ENCODE measurements at regions not wholly inside any gene's neighbourhood (a gene's known extent, or its start where the extent isn't known, plus 50 kb on each side); places are given as distances from the start of the nearest gene placed in this dataset.
"Not testable (repeated sequence)": the region's sequence is repeated elsewhere in the genome, so short reads cannot be mapped to it uniquely, and the experiment has no call there.

DNA sequence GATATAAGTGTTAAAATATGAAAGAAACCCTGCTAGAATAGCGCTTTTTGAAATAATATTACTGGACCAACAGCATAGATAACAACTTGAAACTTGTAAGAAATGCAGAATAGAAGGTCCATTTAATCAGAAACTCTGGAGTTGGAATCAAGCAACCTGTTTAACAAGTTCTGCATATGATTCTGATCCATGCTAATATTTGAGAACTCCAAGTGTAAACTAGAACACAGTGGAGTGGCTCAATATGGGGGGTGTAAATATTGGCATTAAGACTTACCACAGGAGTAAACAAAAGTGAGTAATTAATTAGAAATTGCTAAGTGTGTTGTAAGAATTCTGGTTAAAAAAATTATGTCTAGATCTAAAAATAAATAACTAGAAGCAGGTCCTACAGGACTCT, 151.2 kb downstream of the SLITRK1 start:
- no peak for DNase-seq (ENCODE audit: low read depth, low spot score)

DNA sequence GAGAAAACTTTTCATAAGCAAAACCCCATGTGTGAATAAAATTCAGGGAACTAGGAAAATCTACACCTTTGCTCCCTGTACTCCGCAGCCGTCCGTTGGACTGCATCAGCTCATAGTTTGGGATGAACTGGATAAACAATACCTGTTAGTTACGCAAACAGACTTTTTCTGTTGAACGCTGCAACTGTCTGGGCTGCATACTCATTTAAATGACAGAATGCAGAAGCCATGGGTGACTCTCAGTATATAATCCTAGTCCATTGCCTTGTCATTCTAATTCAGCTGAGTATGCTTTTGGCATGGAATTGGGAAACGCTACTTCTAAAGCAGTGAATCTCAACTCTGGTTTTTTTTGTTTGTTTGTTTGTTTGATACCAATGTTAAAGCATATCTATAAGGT, 151.6 kb downstream of the SLITRK1 start:
- no peak for DNase-seq (ENCODE audit: low read depth, low spot score)

DNA sequence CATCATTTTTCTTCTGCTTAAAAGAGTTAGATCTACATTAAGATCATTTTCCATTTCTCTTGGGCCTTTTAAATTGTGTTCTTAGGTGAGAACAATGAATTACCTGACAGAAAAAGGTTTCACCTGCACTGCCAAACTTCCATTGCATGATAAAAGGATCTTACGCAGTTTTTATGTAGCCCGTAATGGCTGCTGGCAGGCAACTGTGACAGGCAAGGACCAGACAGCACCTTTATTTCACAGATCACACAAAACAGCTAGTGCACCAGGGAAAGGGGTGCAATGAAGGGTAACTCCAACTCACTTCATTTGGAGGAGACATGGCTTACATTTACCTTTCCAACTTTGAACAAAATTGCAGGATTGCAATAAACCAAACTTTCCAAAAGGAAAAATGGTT, 159.8 kb downstream of the SLITRK1 start:
- no peak for DNase-seq (ENCODE audit: low read depth, low spot score)

DNA sequence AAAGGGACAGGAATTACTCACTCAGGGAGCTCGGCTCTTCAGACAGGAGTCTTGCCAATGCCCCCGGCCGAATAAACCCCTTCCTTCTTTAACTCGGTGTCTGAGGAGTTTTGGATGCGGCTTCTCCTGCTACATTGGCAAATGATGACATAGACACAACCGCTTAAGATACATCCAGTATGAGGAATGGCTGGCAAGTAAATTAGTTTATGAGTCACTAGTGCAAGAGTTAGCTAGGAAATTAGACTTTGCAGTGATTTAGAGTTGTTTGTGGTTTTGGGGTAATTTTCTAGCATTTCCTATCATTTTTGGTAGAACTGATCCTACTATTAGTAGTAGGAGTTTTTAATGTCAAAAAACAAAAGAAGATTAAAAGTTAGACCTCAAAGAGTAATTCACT, 166.2 kb downstream of the SLITRK1 start:
- no peak for DNase-seq (ENCODE audit: low read depth, low spot score)

DNA sequence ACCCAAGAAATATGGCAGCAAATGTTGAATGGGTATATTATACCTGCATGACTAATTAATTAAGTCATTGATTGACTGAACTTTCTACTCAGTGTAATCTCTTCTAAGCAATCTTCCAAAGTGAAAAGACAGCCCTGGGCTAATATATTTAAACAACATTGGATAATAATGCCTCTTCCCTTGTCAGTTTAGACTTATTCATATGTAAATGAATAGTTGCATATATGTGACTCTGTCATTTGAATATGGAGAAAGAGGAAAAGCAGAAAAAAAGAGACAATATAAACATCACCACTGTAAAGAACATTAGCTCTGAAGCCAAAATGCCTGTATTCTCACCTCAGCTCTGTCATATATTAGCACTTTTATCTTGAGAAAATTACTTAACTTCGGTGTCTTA, 168.0 kb downstream of the SLITRK1 start:
- no peak for DNase-seq (ENCODE audit: low read depth, low spot score)

DNA sequence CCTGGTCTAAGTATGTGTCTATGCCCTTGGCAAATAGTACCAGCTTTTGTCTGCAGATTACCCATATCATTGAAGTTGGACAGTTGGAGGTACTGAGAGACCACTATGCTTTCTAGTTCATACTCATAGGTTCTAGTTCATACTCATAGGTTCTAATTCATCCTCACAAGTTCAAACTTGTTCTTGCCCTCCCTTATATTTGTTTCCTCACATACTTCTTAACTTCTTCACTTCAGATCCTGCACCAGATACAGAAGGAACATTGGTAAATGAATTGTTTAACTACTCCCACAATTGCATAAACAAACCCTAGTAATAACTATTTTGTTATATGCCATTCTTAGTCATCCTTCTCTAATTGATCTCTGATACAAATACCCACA, 172.2 kb downstream of the SLITRK1 start:
- DNase-seq (ENCODE audit: low read depth, low spot score), result no peak

DNA sequence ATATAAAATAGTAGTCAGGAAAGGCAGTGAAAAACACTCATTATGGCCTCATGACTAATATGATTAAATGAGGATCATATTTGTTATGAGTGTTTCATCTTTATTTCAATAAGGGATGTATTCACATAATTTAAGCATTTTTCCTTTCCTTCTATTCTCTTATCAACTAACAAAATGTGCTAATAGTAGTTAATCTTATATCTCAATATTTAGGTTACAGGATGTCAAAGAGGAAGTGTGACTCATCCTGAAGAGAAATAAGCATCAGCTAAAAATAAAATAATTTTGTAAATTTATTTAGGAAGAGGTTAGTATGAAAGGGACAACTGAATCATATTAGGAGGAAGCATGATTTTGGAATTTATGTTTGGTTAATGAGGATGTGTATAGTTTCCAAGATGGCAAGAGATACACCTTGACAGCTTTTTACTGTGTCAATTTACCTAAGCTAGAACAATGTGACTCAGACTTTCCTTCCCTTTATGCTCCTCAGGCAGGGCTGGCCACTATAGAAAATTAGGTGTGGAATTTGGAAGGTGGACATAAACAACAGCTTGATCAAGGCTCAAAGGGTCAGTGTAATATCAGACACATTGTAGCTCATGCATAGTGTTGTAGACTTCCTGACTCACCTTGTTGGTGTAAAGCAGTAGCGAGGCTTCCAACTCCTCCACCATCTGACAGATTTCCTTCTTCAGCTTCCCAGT, 172.7 kb downstream of the SLITRK1 start:
- DNase-seq (ENCODE audit: low read depth, low spot score), result no peak

DNA sequence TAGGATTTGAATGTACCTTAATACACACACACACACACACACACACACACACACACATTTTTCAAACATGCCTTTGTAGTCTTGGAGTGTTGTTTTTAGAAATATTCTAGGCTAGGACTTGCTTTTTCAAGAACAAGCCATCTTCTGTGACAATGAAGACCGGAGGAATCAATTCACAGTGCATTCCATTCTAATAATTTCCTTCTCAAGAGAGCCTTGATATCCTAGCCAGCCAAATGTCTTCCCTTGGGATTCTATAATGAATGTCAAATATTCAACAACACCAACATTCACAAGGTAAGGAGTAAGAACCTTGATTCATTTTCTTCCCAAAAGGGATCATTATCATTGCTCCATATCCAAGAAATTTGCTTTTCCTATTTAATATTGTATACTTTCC, 180.3 kb downstream of the SLITRK1 start:
- no peak for DNase-seq (ENCODE audit: low read depth, low spot score)

DNA sequence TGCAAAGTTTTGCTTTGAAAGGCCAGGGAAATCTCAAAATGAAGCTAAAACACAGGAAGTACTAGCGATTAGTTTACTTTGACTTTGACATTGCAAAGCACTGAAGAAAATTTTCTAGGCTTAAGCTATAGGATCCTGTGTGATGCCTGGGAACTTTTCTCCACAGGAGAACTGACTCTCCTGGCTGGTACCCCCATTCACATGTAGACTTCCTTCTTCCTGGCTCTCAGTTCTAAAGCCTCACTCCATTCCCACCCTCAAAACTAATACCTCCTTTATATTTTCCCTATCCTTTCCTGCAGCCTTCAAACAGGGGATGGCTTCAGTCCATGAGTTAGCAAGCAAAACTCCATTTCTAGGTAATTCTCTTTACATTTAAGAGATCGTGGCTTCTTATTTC, 189.5 kb downstream of the SLITRK1 start:
- DNase-seq (ENCODE audit: low read depth, low spot score), result no peak

DNA sequence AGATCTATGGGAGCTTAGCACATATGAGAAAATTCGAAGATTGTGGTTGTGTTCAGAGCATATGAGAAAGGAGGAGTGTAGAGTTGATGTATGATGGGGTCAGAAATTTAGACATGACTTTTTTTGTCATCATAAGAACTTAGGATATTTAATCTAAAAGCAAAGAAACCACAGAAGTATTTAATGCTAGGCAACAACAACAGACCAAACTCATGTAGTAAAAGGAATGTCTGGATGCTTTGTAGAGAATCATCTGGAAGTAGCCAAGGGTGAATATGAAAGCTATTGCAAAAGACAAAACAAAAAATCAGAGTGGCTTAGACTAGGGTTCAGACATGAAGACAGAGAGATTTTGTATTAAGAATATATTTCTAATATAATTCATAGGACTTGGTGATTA, 190.3 kb downstream of the SLITRK1 start:
- no peak for DNase-seq (ENCODE audit: low read depth, low spot score)

DNA sequence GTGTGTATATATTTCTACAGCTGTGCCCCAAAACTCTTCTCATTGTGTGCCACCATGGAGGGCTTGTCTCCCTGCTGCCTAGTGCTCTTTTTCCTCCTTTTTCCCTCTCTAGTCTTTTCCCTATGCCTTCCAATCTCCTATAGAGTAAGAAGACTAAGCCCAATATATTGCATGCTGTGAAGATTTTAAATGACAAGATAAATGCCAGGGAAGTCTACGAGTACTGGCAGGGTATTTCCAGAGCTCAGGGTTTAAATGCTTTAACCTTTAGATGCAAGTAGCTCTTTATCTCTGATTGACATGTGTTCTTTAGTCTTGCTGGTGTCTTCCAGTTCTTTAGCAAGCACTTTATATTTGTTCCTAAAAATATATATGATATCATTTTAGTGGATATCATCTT, 200.7 kb downstream of the SLITRK1 start:
- DNase-seq (ENCODE audit: low read depth, low spot score), result no peak

DNA sequence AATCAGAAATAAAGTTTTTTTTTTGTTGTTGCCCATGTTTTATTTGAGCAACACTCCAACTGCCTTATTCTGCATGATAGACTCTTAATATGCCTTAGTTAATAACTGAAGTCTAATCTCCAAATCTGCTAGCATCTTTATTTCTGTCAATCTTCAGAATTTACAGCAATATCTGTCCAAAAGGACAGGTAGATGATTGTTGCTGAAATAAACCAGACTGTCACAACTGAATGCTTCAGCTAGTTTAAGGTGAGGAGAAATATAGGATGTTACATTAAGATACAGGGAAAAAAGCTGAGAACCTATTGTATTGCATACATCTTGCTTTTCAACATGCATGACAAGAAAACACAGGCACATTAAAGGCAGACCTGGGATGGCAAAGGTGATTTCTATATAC, 204.3 kb downstream of the SLITRK1 start:
- DNase-seq (ENCODE audit: low read depth, low spot score), result no peak

DNA sequence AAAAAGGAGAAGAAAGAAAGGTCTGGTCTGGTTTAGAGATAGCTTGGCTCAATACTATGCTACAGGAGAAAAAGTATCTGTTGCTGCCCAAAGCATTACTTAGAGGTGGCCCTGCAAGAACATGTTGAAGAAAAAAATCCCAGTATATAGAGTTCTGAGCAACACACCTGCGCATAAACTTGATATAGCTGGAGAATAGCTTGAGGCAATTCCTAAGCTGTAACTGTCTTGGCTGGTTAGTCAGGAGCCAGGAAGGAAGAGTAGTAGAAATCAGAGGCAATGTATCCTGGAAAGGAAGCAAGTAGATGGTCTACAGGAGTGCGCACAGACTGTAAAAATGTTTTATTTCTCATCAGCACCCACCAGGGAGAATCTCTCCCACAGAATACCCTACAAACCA, 209.7 kb downstream of the SLITRK1 start:
- DNase-seq (ENCODE audit: low read depth, low spot score), result no peak

DNA sequence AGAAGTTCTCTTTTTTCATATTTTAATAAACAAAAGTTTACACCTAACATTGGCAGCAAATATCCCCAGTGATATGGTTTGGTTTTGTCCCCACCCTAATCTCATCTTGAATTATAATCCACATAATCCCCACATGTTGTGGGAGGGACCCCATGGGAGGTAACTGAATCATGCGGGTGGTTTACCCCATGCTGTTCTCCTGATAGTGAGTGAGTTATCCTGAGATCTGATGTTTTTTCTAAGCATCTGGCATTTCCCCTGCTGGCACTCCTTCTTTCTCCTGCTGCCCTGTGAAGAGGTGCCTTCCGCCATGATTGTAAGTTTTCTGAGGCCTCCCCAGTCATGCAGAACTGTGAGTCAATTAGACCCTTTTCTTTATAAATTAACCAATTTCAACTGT, 214.7 kb downstream of the SLITRK1 start:
- DNase-seq (ENCODE audit: low read depth, low spot score), result no peak

DNA sequence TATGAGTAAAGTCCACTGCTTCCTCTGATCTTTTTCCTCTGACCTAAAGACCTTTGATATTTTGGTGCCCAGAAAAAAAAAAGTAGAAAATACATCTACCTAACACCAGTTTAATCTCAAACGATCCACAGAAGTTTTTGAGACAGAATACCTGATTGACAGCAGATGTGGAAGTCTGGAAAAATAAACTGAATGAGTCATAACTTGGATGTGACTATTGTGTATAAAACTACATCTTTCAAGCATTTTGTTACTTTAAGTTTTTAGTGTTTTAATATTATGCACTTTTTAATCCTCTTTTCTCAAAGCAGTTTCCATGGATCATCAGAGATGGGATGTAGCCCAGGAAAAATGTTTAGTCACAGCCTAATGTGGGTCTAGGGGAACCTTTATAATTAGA, 216.1 kb downstream of the SLITRK1 start:
- no peak for DNase-seq (ENCODE audit: low read depth, low spot score)

DNA sequence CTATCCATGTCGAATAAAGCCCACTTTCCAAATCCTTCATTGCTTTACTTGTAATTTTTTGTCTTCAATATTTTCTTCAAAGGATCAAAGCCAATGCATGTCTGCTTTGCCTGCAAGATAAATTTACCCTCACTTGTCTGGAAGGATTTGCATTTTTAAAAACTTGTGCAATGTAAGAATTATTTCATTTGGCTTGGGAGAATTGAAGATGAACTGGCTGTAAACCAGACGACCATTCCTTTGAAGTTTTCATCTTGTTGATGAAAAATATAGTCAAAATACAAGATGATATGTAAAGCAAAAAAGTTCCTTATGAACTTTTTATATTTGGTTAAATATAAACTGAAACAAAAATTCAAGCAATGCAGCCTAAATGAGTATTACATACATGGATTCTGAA, 225.0 kb downstream of the SLITRK1 start:
- no peak for DNase-seq (ENCODE audit: low read depth, low spot score)

DNA sequence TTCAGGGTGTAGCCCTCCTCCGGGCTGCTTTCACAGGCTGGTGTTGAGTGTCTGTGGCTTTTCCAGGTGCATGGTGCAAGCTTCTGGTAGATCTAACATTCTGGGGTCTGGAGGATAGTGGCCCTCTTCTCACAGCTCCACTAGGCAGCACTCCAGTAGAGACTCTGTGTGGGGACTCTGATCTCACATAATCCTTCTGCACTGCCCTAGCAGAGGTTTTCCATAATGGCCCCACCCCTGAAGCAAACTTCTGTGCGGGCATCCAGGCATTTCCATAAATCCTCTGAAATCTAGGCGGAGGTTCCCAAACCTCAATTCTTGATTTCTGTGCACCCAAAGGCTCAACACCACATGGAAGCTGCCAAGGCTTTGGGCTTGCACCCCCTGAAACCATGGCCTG, 239.7 kb downstream of the SLITRK1 start:
- not testable (repeated sequence) for DNase-seq (ENCODE audit: low read depth, low spot score)

DNA sequence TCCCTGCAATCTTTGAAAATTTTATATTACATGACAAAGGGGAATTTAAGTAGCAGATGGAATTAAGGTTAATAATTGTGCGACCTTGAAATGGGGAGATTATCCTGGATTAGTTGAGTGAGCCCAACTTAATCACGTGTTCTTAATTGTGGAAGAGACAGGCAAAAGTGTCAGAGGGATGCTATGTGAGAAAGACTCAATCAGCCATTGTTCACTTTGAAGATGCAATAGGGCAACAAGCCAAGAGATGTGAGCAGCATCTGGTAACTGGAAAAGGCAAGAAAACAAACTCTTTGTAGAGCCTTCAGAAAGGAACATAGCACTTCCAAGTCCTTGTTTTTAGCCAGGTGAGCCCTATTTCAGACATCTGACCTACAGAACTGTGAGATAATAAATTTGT, 247.7 kb downstream of the SLITRK1 start:
- no peak for DNase-seq (ENCODE audit: low read depth, low spot score)

DNA sequence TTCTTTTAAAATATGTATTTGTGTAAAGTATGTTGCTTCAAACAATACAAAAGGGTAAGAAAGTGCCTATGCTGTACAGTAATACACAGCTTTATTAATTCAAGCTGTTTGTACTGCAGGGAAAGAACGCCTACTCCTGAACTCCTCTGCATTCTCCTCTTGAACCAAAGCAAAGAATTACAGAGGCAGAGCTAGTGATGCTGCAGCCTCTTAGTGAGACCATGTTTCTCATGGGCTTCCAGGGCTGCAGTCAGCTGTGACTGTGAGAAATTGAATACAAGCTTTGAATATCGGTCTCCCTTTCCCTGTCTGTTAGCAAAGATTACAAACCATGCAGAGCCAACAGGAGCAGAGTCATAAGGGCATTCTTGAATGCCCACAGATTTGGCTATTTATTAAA, 248.5 kb downstream of the SLITRK1 start:
- DNase-seq (ENCODE audit: low read depth, low spot score), result no peak

DNA sequence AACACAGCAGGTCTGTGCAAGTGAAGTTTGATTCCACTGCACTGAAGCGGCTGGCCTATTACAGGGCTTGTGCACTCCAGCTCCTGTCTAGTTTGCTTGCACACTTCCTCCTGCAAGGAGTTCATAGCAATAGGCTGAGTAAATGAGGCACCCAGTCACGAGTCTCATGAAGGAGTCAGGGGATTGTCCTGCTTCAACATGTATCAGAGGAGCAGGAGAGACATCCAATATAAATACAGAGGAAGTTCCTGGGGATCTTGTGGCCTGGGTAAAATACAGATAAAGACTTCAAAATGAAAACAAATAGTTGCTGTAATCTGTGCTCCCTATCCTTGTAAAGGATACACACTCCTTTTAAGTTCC, 259.9 kb downstream of the SLITRK1 start:
- no peak for DNase-seq (ENCODE audit: low read depth, low spot score)

DNA sequence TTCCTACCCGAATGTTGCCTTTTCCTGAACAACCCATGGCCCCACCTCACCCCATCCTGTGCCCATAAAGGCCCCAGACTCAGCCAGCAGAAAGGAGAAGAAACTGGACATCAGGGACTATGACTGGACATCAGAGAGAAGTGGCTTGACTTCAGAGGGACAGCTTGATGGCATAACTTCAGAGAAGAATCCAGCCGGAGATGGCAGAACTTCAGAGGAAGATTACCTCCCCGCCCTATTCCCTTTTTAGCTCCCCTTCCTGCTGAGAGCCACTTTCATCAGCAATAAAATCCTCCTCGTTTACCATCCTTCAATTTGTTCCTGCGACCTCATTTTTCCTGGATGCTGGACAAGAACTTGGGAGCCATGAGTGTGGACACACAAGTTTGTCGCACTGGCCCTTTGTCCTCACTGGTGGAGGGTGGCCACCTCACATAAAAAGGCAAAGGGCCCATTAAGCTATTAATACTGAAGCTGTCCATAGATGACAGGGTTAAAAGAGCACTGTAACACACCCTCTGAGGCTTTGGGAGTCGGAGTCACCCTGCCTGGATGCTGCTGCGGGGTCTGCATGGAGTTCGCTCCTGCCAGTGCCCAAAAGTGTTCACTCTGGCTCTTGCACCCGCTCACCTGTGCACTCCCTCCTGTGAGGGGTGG, 260.4 kb downstream of the SLITRK1 start:
- no peak for DNase-seq (ENCODE audit: low read depth, low spot score)

DNA sequence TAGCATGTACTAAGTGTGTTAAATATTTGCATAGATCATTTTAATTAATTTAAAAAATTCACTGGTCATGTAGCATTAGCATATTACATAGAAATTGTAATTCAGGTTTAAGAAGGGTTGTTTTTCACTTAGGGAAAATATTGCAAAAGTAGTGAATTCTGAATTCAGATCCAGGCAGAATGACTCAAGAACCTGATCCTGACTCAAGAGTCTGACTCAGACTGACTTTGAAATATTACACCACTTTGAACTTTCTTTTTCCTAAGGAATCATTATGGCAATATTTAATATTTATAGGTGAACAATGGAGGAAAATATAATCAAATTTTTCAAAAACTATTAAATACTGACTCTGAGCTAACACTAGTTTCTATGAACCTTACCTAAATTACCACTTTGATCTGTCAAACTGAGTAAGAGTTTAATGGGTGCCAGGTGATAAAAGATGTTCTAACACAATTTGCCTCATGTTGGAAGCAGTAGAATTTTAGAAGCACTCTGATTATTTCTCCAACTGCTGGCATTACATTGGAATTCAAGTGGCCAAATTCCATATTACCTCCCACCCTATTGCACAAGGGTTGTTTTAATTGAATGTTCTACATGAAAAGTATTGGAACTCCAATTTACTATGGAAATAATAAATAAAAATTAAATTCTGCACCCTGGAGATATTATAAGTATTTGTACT, 261.6 kb downstream of the SLITRK1 start:
- DNase-seq (ENCODE audit: low read depth, low spot score), result no peak

DNA sequence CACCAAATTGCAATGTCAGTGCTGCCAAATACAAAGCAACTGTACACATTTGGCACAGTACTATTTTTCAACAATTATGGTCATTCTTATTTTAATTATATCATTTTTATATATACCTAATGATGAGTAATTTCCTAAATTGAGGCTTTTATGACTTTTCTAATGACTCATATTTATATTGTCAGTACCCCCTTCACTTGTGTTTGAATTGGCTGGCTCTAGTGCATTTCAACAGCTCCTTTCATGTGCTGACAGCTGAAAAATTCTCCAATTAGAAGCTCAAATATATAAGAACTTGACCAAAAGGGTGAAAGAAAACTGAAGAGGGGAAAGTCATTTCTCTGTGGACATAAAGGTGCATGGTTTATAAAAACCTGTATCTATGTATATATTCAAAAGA, 263.3 kb downstream of the SLITRK1 start:
- DNase-seq (ENCODE audit: low read depth, low spot score), result no peak
